HepG2 (cell line): ENCODE measurements at regions not wholly inside any gene's neighbourhood (a gene's known extent, or its start where the extent isn't known, plus 50 kb on each side); places are given as distances from the start of the nearest gene placed in this dataset.
A peak's percentile ranks its signal among the peaks of the same experiment; 100 is the strongest.

ENCODE experiments used
- BORCS8-MEF2B ChIP-seq: sonication (generic); formaldehyde crosslinking; IDR thresholded peaks from 2 replicates; pipeline ENCODE4 v1.8.0; 2022; ENCODE audit warnings: mild to moderate bottlenecking, missing genetic modification reagents
- CBX1 ChIP-seq: IDR thresholded peaks from one replicate; pipeline ENCODE4 v1.6.1; 2016; ENCODE audit warnings: antibody characterized with exemption, low read depth
- CHCHD3 ChIP-seq: sonication (generic); formaldehyde crosslinking; IDR thresholded peaks from 2 replicates; pipeline ENCODE4 v1.8.0; 2022; ENCODE audit warnings: mild to moderate bottlenecking, missing genetic modification reagents, moderate library complexity
- GATAD2A ChIP-seq: IDR thresholded peaks from 2 replicates; pipeline ENCODE4 v1.6.1; 2016
- HNRNPK ChIP-seq: fragments of 200-400 bp; formaldehyde crosslinking; IDR thresholded peaks from 2 replicates; pipeline ENCODE4 v1.6.1; 2018; ENCODE audit warnings: low read length, low read depth, moderate library complexity, mild to moderate bottlenecking; ENCODE audit not compliant: poor library complexity, severe bottlenecking
- KLF9 ChIP-seq: IDR thresholded peaks from 2 replicates; pipeline ENCODE4 v1.6.1; 2016; ENCODE audit warnings: low read depth
- PATZ1 ChIP-seq: sonication (generic); formaldehyde crosslinking; IDR thresholded peaks from 2 replicates; pipeline ENCODE4 v1.4.0; 2020; ENCODE audit warnings: missing genetic modification reagents
- PRMT3 ChIP-seq: sonication (generic); formaldehyde crosslinking; IDR thresholded peaks from 2 replicates; pipeline ENCODE4 v1.8.1; 2022; ENCODE audit warnings: low read depth, mild to moderate bottlenecking, moderate library complexity, missing genetic modification reagents, borderline replicate concordance
- RAD51 ChIP-seq: fragments of 450-650 bp; IDR thresholded peaks from 2 replicates; pipeline ENCODE4 v1.6.1; 2016; ENCODE audit warnings: borderline replicate concordance
- SIX4 ChIP-seq: sonication (generic); formaldehyde crosslinking; IDR thresholded peaks from 2 replicates; pipeline ENCODE4 v1.4.0; 2020; ENCODE audit warnings: missing genetic modification reagents
- TAF1 ChIP-seq: sonication (generic); formaldehyde crosslinking; IDR thresholded peaks from 2 replicates; pipeline ENCODE4 v1.4.0; 2020; ENCODE audit warnings: missing genetic modification reagents
- USF2 ChIP-seq, 2 experiments: sonication (generic) in 1 of 2; formaldehyde crosslinking in 1 of 2; IDR thresholded peaks; 2 replicates each; pipeline versions ENCODE4 v1.5.1 to v1.6.1; 2011 to 2020; ENCODE audit warnings: borderline replicate concordance in 1 of 2, low read depth in 1 of 2, low read length in 1 of 2, mild to moderate bottlenecking in 1 of 2, missing genetic modification reagents in 1 of 2, moderate library complexity in 1 of 2
- ZFP36 ChIP-seq: fragments of 150-350 bp; IDR thresholded peaks from 2 replicates; pipeline ENCODE4 v1.6.1; 2018; ENCODE audit warnings: borderline replicate concordance, low read length, low read depth; ENCODE audit not compliant: partially characterized antibody
- ZKSCAN8 ChIP-seq: IDR thresholded peaks from 2 replicates; pipeline ENCODE4 v1.6.1; 2016; ENCODE audit warnings: borderline replicate concordance, missing genetic modification reagents, missing compliant biosample characterization
- ZNF124 ChIP-seq: sonication (generic); formaldehyde crosslinking; IDR thresholded peaks from 2 replicates; pipeline ENCODE4 v1.4.0; 2020; ENCODE audit warnings: missing genetic modification reagents
- ZNF224 ChIP-seq: sonication (generic); formaldehyde crosslinking; IDR thresholded peaks from 2 replicates; pipeline ENCODE4 v1.5.0; 2020; ENCODE audit warnings: mild to moderate bottlenecking, missing genetic modification reagents
- ZNF251 ChIP-seq: sonication (generic); formaldehyde crosslinking; IDR thresholded peaks from 2 replicates; pipeline ENCODE4 v1.9.0; 2021; ENCODE audit warnings: mild to moderate bottlenecking, missing genetic modification reagents
- ZNF326 ChIP-seq: sonication (generic); formaldehyde crosslinking; IDR thresholded peaks from 2 replicates; pipeline ENCODE4 v1.4.0; 2020; ENCODE audit warnings: missing genetic modification reagents, borderline replicate concordance
- ZNF367 ChIP-seq: sonication (generic); formaldehyde crosslinking; IDR thresholded peaks from 2 replicates; pipeline ENCODE4 v1.4.0; 2020; ENCODE audit warnings: missing genetic modification reagents, borderline replicate concordance
- ZNF513 ChIP-seq: sonication (generic); formaldehyde crosslinking; conservative IDR thresholded peaks from 2 replicates; pipeline ENCODE4 v1.5.0; 2020; ENCODE audit warnings: missing genetic modification reagents
- ZNF546 ChIP-seq: sonication (generic); formaldehyde crosslinking; conservative IDR thresholded peaks from 2 replicates; pipeline ENCODE4 v1.8.1; 2023; ENCODE audit warnings: mild to moderate bottlenecking, missing genetic modification reagents
- ZNF75D ChIP-seq: sonication (generic); formaldehyde crosslinking; IDR thresholded peaks from 2 replicates; pipeline ENCODE4 v1.8.1; 2023; ENCODE audit warnings: missing genetic modification reagents, mild to moderate bottlenecking, borderline replicate concordance
- ZNF878 ChIP-seq: sonication (generic); formaldehyde crosslinking; IDR thresholded peaks from 2 replicates; pipeline ENCODE4 v1.8.1; 2023; ENCODE audit warnings: mild to moderate bottlenecking, missing genetic modification reagents, moderate library complexity
- ZSCAN29 ChIP-seq: sonication (generic); formaldehyde crosslinking; conservative IDR thresholded peaks from 2 replicates; pipeline ENCODE4 v1.4.0; 2020; ENCODE audit warnings: mild to moderate bottlenecking, missing genetic modification reagents
- ZSCAN9 ChIP-seq: IDR thresholded peaks from 2 replicates; pipeline ENCODE4 v1.6.1; 2016; ENCODE audit warnings: borderline replicate concordance

- TF ChIP-seq USF2 (IDR thresholded peaks at IDR 0.05; ENCODE audit: low read depth, low read length) = no peak
- TF ChIP-seq USF2 (CRISPR knock-in tag; IDR thresholded peaks at IDR 0.05; ENCODE audit: borderline replicate concordance) = no peak
- TF ChIP-seq PATZ1 (CRISPR knock-in tag) = no peak
- TF ChIP-seq ZFP36 = no peak
- no peak for TF ChIP-seq ZNF367 (CRISPR knock-in tag)
- TF ChIP-seq ZNF878 (CRISPR knock-in tag) = no peak
- TF ChIP-seq ZSCAN29 (CRISPR knock-in tag) = no peak
- TF ChIP-seq CBX1 = no peak
- TF ChIP-seq ZNF124 = no peak
- no peak for TF ChIP-seq ZNF326 (CRISPR knock-in tag)
- no peak for TF ChIP-seq ZNF75D (CRISPR knock-in tag)
- TF ChIP-seq RAD51 = no peak
- TF ChIP-seq SIX4 (CRISPR knock-in tag) = no peak
- TF ChIP-seq GATAD2A (CRISPR knock-in tag) = peak; percentile 72
- TF ChIP-seq ZKSCAN8 = no peak
- TF ChIP-seq ZNF251 = no peak
- TF ChIP-seq ZSCAN9 (CRISPR knock-in tag) = no peak
- no peak for TF ChIP-seq TAF1 (CRISPR knock-in tag)
- no peak for TF ChIP-seq KLF9 (CRISPR knock-in tag)
- no peak for TF ChIP-seq HNRNPK
- no peak for TF ChIP-seq ZNF513
- no peak for TF ChIP-seq ZNF546 (CRISPR knock-in tag)
- no peak for TF ChIP-seq CHCHD3
- TF ChIP-seq PRMT3 (CRISPR knock-in tag) = no peak
- TF ChIP-seq BORCS8-MEF2B (CRISPR knock-in tag) = no peak
- 0 out of 2 replicates have a peak, but pooled peaks have one; percentile 67 for TF ChIP-seq ZNF224 (CRISPR knock-in tag)
These were observed 188.6 kb upstream of the SH3BP4 start (continued) for GRCh38 chr2:234763002-234763873.
